IMR-90 (cell line): ENCODE measurements at regions not wholly inside any gene's neighbourhood (a gene's known extent, or its start where the extent isn't known, plus 50 kb on each side); places are given as distances from the start of the nearest gene placed in this dataset.

ENCODE experiments used
- ATAC-seq: fragments of 200-7000 bp; cut with Tn5 transposase; 2 replicates; pipeline ENCODE4 v1.9.1; 2020; ENCODE audit warnings: low read depth, mild to moderate bottlenecking, moderate library complexity
- BruUV-seq: library from RNA; stranded (reverse); fragments of 400-500 nt; replicated peaks from 2 replicates; lab custom pipeline; 2021; lab: Mats Ljungman, UMichigan
- CTCF ChIA-PET: fragments of 300-600 bp; formaldehyde crosslinking; extraction: SDS; loops from one replicate; lab custom pipeline; 2021; ENCODE audit warnings: antibody characterized with exemption; lab: Yijun Ruan, JAX
- POLR2A ChIA-PET: fragments of 300-600 bp; sonication (Branson Sonifier 250); formaldehyde crosslinking; loops from one replicate; lab custom pipeline; 2022; ENCODE audit warnings: antibody characterized with exemption; ENCODE audit not compliant: unreplicated experiment; lab: Charles Lee
- DNase-seq: peaks from one replicate; pipeline ENCODE4 v3.0.0; 2013
- H2AFZ ChIP-seq: replicated peaks from 2 replicates; pipeline ENCODE3; 2013; ENCODE audit warnings: low read length, mild to moderate bottlenecking; ENCODE audit not compliant: poor library complexity
- H2AK5ac ChIP-seq: 2 replicates; pipeline ENCODE4 v1.6.1; 2013; ENCODE audit warnings: low read depth, low read length, inconsistent platforms
- H2AK9ac ChIP-seq: replicated peaks from 2 replicates; pipeline ENCODE3; 2013; ENCODE audit warnings: mild to moderate bottlenecking, low read depth, low read length, moderate library complexity; ENCODE audit not compliant: poor library complexity
- H2BK120ac ChIP-seq: 2 replicates; pipeline ENCODE4 v1.6.1; 2013; ENCODE audit warnings: low read depth, low read length, inconsistent platforms
- H2BK15ac ChIP-seq: 3 replicates; pipeline ENCODE4 v1.6.1; 2013; ENCODE audit warnings: low read depth, low read length, inconsistent platforms
- H2BK20ac ChIP-seq: 2 replicates; pipeline ENCODE4 v1.6.1; 2013; ENCODE audit warnings: low read depth, mild to moderate bottlenecking, inconsistent platforms, low read length, moderate library complexity
- H2BK5ac ChIP-seq: 2 replicates; pipeline ENCODE4 v1.6.1; 2013; ENCODE audit warnings: mild to moderate bottlenecking, low read depth, low read length, inconsistent platforms; ENCODE audit not compliant: poor library complexity, severe bottlenecking
- H3K14ac ChIP-seq: replicated peaks from 2 replicates; pipeline ENCODE4 v1.6.1; 2013; ENCODE audit warnings: low read depth, low read length, inconsistent platforms
- H3K18ac ChIP-seq: 2 replicates; pipeline ENCODE4 v1.6.1; 2013; ENCODE audit warnings: low read depth, low read length, control low read depth
- H3K23ac ChIP-seq: 2 replicates; pipeline ENCODE4 v1.6.1; 2013; ENCODE audit warnings: low read depth, low read length, inconsistent platforms
- H3K27ac ChIP-seq: 2 replicates; pipeline ENCODE4 v1.5.1; 2013; ENCODE audit warnings: mild to moderate bottlenecking, control low read depth, low read length; ENCODE audit not compliant: insufficient read depth
- H3K27me3 ChIP-seq: 2 replicates; pipeline ENCODE4 v1.6.1; 2013; ENCODE audit warnings: low read length; ENCODE audit not compliant: control insufficient read depth, insufficient read depth
- H3K36me3 ChIP-seq: 2 replicates; pipeline ENCODE4 v1.6.1; 2013; ENCODE audit warnings: low read length, mixed read lengths; ENCODE audit not compliant: control insufficient read depth, insufficient read depth
- H3K4ac ChIP-seq: 2 replicates; pipeline ENCODE4 v1.6.1; 2013; ENCODE audit warnings: low read depth, low read length, inconsistent platforms
- H3K4me1 ChIP-seq: 2 replicates; pipeline ENCODE4 v1.6.1; 2013; ENCODE audit warnings: low read length, mixed read lengths; ENCODE audit not compliant: control insufficient read depth, insufficient read depth
- H3K4me2 ChIP-seq: 2 replicates; pipeline ENCODE4 v1.6.1; 2013; ENCODE audit warnings: low read depth, mild to moderate bottlenecking, control low read depth, low read length, moderate library complexity
- H3K4me3 ChIP-seq: 2 replicates; pipeline ENCODE4 v1.5.1; 2013; ENCODE audit warnings: low read depth, mild to moderate bottlenecking, control low read depth, low read length, moderate library complexity; ENCODE audit not compliant: insufficient read depth
- H3K56ac ChIP-seq: 2 replicates; pipeline ENCODE4 v1.6.1; 2013; ENCODE audit warnings: low read length, inconsistent platforms; ENCODE audit not compliant: insufficient read depth; ENCODE audit errors: extremely low read depth
- H3K79me1 ChIP-seq, 2 experiments: 2 replicates each; pipeline ENCODE4 v1.6.1; 2013; ENCODE audit warnings: low read length in 2 of 2, inconsistent platforms in 1 of 2, low read depth in 1 of 2
- H3K9ac ChIP-seq: 2 replicates; pipeline ENCODE4 v1.6.1; 2013; ENCODE audit warnings: low read depth, low read length, control low read depth
- H3K9me1 ChIP-seq: 2 replicates; pipeline ENCODE4 v1.6.1; 2013; ENCODE audit warnings: low read length, inconsistent platforms; ENCODE audit not compliant: insufficient read depth
- H3K9me3 ChIP-seq: 2 replicates; pipeline ENCODE4 v1.6.1; 2013; ENCODE audit warnings: low read length; ENCODE audit not compliant: control insufficient read depth, insufficient read depth
- H4K20me1 ChIP-seq: 2 replicates; pipeline ENCODE4 v1.6.1; 2013; ENCODE audit warnings: low read length, inconsistent platforms; ENCODE audit not compliant: insufficient read depth
- H4K5ac ChIP-seq: 2 replicates; pipeline ENCODE4 v1.6.1; 2013; ENCODE audit warnings: mild to moderate bottlenecking, low read depth, low read length, control low read depth
- H4K8ac ChIP-seq, 2 experiments: 2 replicates each; pipeline ENCODE4 v1.6.1; 2013; ENCODE audit warnings: low read depth in 2 of 2, low read length in 2 of 2, control low read depth in 1 of 2, inconsistent platforms in 1 of 2
- H4K91ac ChIP-seq: 2 replicates; pipeline ENCODE4 v1.6.1; 2013; ENCODE audit warnings: low read depth, low read length, inconsistent platforms; ENCODE audit not compliant: insufficient read depth
- BHLHE40 ChIP-seq: fragments of 150-350 bp; IDR thresholded peaks from 2 replicates; pipeline ENCODE4 v1.6.1; 2016; ENCODE audit warnings: mild to moderate bottlenecking, low read depth, low read length
- CEBPB ChIP-seq: IDR thresholded peaks from 2 replicates; pipeline ENCODE4 v1.6.1; 2012; ENCODE audit warnings: low read depth, low read length, improper control_type of control experiment
- CHD1 ChIP-seq: IDR thresholded peaks from 2 replicates; pipeline ENCODE4 v1.6.1; 2012; ENCODE audit warnings: low read depth, low read length, improper control_type of control experiment
- FOS ChIP-seq: fragments of 150-350 bp; IDR thresholded peaks from 2 replicates; pipeline ENCODE4 v1.6.1; 2016; ENCODE audit warnings: low read depth, low read length
- MAFK ChIP-seq: IDR thresholded peaks from 2 replicates; pipeline ENCODE4 v1.6.1; 2012; ENCODE audit warnings: low read depth, low read length, improper control_type of control experiment
- MAZ ChIP-seq: IDR thresholded peaks from 2 replicates; pipeline ENCODE4 v1.6.1; 2012; ENCODE audit warnings: low read depth, mild to moderate bottlenecking, low read length, improper control_type of control experiment, moderate library complexity, borderline replicate concordance
- MXI1 ChIP-seq: IDR thresholded peaks from 2 replicates; pipeline ENCODE4 v1.6.1; 2012; ENCODE audit warnings: low read depth, mild to moderate bottlenecking, low read length, moderate library complexity, borderline replicate concordance
- NFE2L2 ChIP-seq: fragments of 150-350 bp; IDR thresholded peaks from 2 replicates; pipeline ENCODE4 v1.6.1; 2016; ENCODE audit warnings: low read depth, mild to moderate bottlenecking, low read length
- POLR2A ChIP-seq: IDR thresholded peaks from 2 replicates; pipeline ENCODE4 v1.6.1; 2012; ENCODE audit warnings: mild to moderate bottlenecking, low read depth, low read length
- RAD21 ChIP-seq: IDR thresholded peaks from 2 replicates; pipeline ENCODE4 v1.6.1; 2012; ENCODE audit warnings: low read length, improper control_type of control experiment
- RCOR1 ChIP-seq: IDR thresholded peaks from 2 replicates; pipeline ENCODE4 v1.6.1; 2012; ENCODE audit warnings: mild to moderate bottlenecking, low read length, improper control_type of control experiment; ENCODE audit not compliant: insufficient replicate concordance
- RFX5 ChIP-seq: IDR thresholded peaks from 2 replicates; pipeline ENCODE4 v1.8.0; 2012; ENCODE audit warnings: low read depth, mild to moderate bottlenecking, low read length, moderate library complexity
- SMC3 ChIP-seq: fragments of 150-350 bp; IDR thresholded peaks from 2 replicates; pipeline ENCODE4 v1.6.1; 2016; ENCODE audit warnings: low read depth, mild to moderate bottlenecking, antibody characterized with exemption, low read length, moderate library complexity
- USF2 ChIP-seq: fragments of 150-350 bp; IDR thresholded peaks from 2 replicates; pipeline ENCODE4 v1.6.1; 2017; ENCODE audit warnings: mild to moderate bottlenecking, antibody characterized with exemption, low read length, low read depth
- WGBS, 2 experiments: methylation state at CpG; one replicate each; pipeline versions ENCODE4 v1.1.5 to v1.1.7; 2013; ENCODE audit warnings: missing lambda C conversion rate in 2 of 2; ENCODE audit not compliant: insufficient read length in 1 of 2; ENCODE audit errors: extremely low coverage in 2 of 2; 5-methylcytosine and 5-hydroxymethylcytosine counted together
- dilution Hi-C: fragments of 300-500 bp; cut with HindIII; formaldehyde crosslinking; loops from one replicate; pipeline ENCODE4 v1.14.3; 2018; ENCODE audit warnings: low sequenced_read_pairs; ENCODE audit not compliant: unreplicated experiment
- in situ Hi-C: fragments of 300-500 bp; cut with MboI; formaldehyde crosslinking; loops from 3 replicates; pipeline ENCODE4 v1.14.3; 2019; ENCODE audit warnings: low sequenced_read_pairs, inconsistent platforms, mixed read lengths
- intact Hi-C: fragments of 100-400 bp; cut with micrococcal nuclease; formaldehyde crosslinking; loops from 2 replicates; pipeline ENCODE4 v1.10.0; 2022
- TF ChIP-seq, protein P1 (sequence below): conservative IDR thresholded peaks from 2 replicates; pipeline ENCODE4 v1.5.1; 2012; ENCODE audit warnings: mild to moderate bottlenecking, low read depth, low read length, improper control_type of control experiment
- TF ChIP-seq, protein P2 (sequence below): fragments of 150-350 bp; IDR thresholded peaks from 2 replicates; pipeline ENCODE4 v1.6.1; 2016; ENCODE audit warnings: low read depth, mild to moderate bottlenecking, low read length, moderate library complexity, borderline replicate concordance

DNA sequence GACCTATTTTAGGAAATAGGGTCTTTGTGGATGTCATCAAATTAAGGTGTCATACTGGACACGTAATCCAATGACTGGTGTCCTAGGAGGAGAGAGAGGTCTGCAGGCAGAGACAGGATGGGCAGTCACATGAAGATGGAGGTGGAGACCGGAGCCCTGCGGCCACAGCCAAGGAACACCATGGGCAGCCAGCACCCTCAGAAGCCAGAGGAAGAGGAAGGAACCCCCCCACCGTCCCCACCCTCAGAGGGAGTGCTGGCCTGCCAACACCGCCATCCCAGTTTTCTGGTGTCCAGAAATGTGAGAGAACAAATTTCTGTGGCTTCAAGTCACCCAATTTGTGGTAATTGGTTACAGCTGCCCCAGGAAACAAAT, 88.3 kb downstream of the NSUN2 start:
- Histone ChIP-seq H3K4ac (no peak overlapping the region), H2BK5ac (no peak overlapping the region), H3K56ac (no peak overlapping the region), H2AFZ (no peak overlapping the region), H2BK120ac (no peak overlapping the region), H3K9me3 (no peaks in the 10 kb centered on the region), H2BK15ac (no peak overlapping the region), H2AK5ac (no peak overlapping the region), H3K27ac (no peak overlapping the region), H3K4me2 (no peak overlapping the region), H3K36me3 (no peaks in the 10 kb centered on the region), H3K9me1 (no peaks in the 10 kb centered on the region), H3K4me3 (no peak overlapping the region), H3K79me1 (no peaks in the 10 kb centered on the region), H3K23ac (no peak overlapping the region), H2BK20ac (no peak overlapping the region), H3K27me3 (peaks cover 2% of the 10 kb centered on the region; the same call in 1 of the 2 replicates), H4K8ac (no peak overlapping the region), H4K5ac (no peak overlapping the region), H2AK9ac (no peak overlapping the region), H3K18ac (no peak overlapping the region), H3K4me1 (no peaks in the 10 kb centered on the region), H3K14ac (no peak overlapping the region), H4K20me1 (no peaks in the 10 kb centered on the region), H4K91ac (no peak overlapping the region), H3K9ac (no peak overlapping the region)
- dilution Hi-C loops (no loop called here), intact Hi-C loops (no loop called here), in situ Hi-C loops (no loop called here)
- ChIA-PET CTCF (no interaction called here), POLR2A (no interaction called here)
- no CpG with 5 or more reads among the region's 5 CpGs for WGBS, 2 experiments
- ATAC-seq (no peak), DNase-seq (no peak)
- BruUV-seq: no TSS peak
- TF ChIP-seq CHD1 (no peak), NFE2L2 (no peak), BHLHE40 (no peak), MAZ (no peak), RAD21 (no peak), MAFK (no peak), CEBPB (no peak), RCOR1 (no peak), POLR2A (no peak), SMC3 (no peak), RFX5 (no peak), USF2 (no peak), FOS (no peak), MXI1 (no peak)
- TF ChIP-seq, protein P1, sequence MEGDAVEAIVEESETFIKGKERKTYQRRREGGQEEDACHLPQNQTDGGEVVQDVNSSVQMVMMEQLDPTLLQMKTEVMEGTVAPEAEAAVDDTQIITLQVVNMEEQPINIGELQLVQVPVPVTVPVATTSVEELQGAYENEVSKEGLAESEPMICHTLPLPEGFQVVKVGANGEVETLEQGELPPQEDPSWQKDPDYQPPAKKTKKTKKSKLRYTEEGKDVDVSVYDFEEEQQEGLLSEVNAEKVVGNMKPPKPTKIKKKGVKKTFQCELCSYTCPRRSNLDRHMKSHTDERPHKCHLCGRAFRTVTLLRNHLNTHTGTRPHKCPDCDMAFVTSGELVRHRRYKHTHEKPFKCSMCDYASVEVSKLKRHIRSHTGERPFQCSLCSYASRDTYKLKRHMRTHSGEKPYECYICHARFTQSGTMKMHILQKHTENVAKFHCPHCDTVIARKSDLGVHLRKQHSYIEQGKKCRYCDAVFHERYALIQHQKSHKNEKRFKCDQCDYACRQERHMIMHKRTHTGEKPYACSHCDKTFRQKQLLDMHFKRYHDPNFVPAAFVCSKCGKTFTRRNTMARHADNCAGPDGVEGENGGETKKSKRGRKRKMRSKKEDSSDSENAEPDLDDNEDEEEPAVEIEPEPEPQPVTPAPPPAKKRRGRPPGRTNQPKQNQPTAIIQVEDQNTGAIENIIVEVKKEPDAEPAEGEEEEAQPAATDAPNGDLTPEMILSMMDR: no peak
- TF ChIP-seq, protein P2, sequence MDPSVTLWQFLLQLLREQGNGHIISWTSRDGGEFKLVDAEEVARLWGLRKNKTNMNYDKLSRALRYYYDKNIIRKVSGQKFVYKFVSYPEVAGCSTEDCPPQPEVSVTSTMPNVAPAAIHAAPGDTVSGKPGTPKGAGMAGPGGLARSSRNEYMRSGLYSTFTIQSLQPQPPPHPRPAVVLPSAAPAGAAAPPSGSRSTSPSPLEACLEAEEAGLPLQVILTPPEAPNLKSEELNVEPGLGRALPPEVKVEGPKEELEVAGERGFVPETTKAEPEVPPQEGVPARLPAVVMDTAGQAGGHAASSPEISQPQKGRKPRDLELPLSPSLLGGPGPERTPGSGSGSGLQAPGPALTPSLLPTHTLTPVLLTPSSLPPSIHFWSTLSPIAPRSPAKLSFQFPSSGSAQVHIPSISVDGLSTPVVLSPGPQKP: no peak
